ENCODE measurements at regions not wholly inside any gene's neighbourhood (a gene's known extent, or its start where the extent isn't known, plus 50 kb on each side); places are given as distances from the start of the nearest gene placed in this dataset.

- TF ChIP-seq ZNF614 (CRISPR knock-in tag; IDR thresholded peaks at IDR 0.05; ENCODE audit: borderline replicate concordance) (no peak), ZNF282 (IDR thresholded peaks at IDR 0.05; ENCODE audit: partially characterized antibody) (no peak), CTCF (CRISPR knock-in tag; IDR thresholded peaks at IDR 0.05) (no peak)
Observed at GRCh38 chr18:71989616-71990015, 554.5 kb downstream of the CBLN2 start.

Measured in HepG2 (cell line).